ENCODE measurements at regions not wholly inside any gene's neighbourhood (a gene's known extent, or its start where the extent isn't known, plus 50 kb on each side); places are given as distances from the start of the nearest gene placed in this dataset.

- 0 out of 2 replicates have a peak, but pooled peaks cover under 1% of the 10 kb centered on the region for H3K27me3 ChIP-seq (ENCODE audit: control insufficient read depth, low read length)
- H3K4me1 ChIP-seq (ENCODE audit: control insufficient read depth, low read length), result no peaks in the 10 kb centered on the region
- H3K4me2 ChIP-seq (ENCODE audit: low read length), result no peak overlapping the region
Measured at GRCh38 chr4:141346144-141346543, 125.4 kb downstream of the ZNF330 start.

DNA sequence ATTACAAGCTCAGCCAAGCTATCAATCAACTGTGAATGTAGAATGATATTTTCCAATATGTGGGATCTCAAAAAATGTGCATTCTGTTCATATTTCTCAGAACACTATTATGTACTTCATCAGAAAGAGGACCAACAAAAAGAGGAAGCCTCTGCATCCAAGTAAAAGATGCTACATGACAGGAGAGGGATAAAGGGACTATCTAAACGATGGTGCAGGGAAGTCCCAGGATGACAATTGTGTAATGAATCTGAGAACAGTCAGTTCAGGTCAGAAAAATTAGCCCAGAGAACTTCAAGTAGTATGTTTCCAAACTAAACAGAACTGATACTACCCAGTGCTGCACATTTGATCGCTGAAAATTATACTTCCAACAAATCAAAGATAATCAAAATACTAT lies 127.0 kb downstream of the ZNF330 start:
- Histone ChIP-seq H3K27ac (ENCODE audit: low read depth, low read length) (no peak overlapping the region), H4K20me1 (ENCODE audit: control insufficient read depth, insufficient read depth, low read depth, low read length) (no peaks in the 10 kb centered on the region), H3K79me2 (ENCODE audit: control insufficient read depth, low read length) (no peaks in the 10 kb centered on the region), H3K9me3 (ENCODE audit: control insufficient read depth, insufficient read depth, low read length) (no peaks in the 10 kb centered on the region), H3K9me2 (replicated peaks; ENCODE audit: control insufficient read depth, low read length) (no peaks in the 10 kb centered on the region), H3K36me3 (ENCODE audit: control insufficient read depth, low read length) (no peaks in the 10 kb centered on the region), H3K4me3 (ENCODE audit: low read length) (no peak overlapping the region), H3F3A (ENCODE audit: control insufficient read depth, insufficient read depth) (no peaks in the 10 kb centered on the region), H3K27me3 (ENCODE audit: control insufficient read depth, low read length) (no peaks in the 10 kb centered on the region), H3K4me2 (ENCODE audit: low read length) (no peak overlapping the region), H3K4me1 (ENCODE audit: control insufficient read depth, low read length) (no peaks in the 10 kb centered on the region)
- no peak for TF ChIP-seq CTCF (IDR thresholded peaks at IDR 0.05; ENCODE audit: low read depth, low read length, poor library complexity, severe bottlenecking)
- no peak for TF ChIP-seq EZH2phosphoT487 (IDR thresholded peaks at IDR 0.05; ENCODE audit: borderline replicate concordance, low read length)

More at GRCh38 chr4:141346144-141346543, 125.4 kb downstream of the ZNF330 start:
- H3K79me2 ChIP-seq (ENCODE audit: control insufficient read depth, low read length), result no peaks in the 10 kb centered on the region
- H3K4me3 ChIP-seq (ENCODE audit: low read length), result no peak overlapping the region
- H3K9me3 ChIP-seq (ENCODE audit: control insufficient read depth, insufficient read depth, low read length), result no peaks in the 10 kb centered on the region
- H3K27ac ChIP-seq (ENCODE audit: low read depth, low read length), result no peak overlapping the region
- no peaks in the 10 kb centered on the region for H3F3A ChIP-seq (ENCODE audit: control insufficient read depth, insufficient read depth)
- peak; percentile 51 for TF ChIP-seq CTCF (IDR thresholded peaks at IDR 0.05; ENCODE audit: low read depth, low read length, poor library complexity, severe bottlenecking)
- no peak for TF ChIP-seq EZH2phosphoT487 (IDR thresholded peaks at IDR 0.05; ENCODE audit: borderline replicate concordance, low read length)
- H3K9me2 ChIP-seq (replicated peaks; ENCODE audit: control insufficient read depth, low read length), result no peaks in the 10 kb centered on the region
- H4K20me1 ChIP-seq (ENCODE audit: control insufficient read depth, insufficient read depth, low read depth, low read length), result no peaks in the 10 kb centered on the region
- H3K36me3 ChIP-seq (ENCODE audit: control insufficient read depth, low read length), result no peaks in the 10 kb centered on the region

- no peaks in the 10 kb centered on the region for H4K20me1 ChIP-seq (ENCODE audit: control insufficient read depth, insufficient read depth, low read depth, low read length)
- H3K4me2 ChIP-seq (ENCODE audit: low read length), result no peak overlapping the region
- H3K9me2 ChIP-seq (replicated peaks; ENCODE audit: control insufficient read depth, low read length), result no peaks in the 10 kb centered on the region
- no peaks in the 10 kb centered on the region for H3K27me3 ChIP-seq (ENCODE audit: control insufficient read depth, low read length)
- no peaks in the 10 kb centered on the region for H3K9me3 ChIP-seq (ENCODE audit: control insufficient read depth, insufficient read depth, low read length)
- no peaks in the 10 kb centered on the region for H3F3A ChIP-seq (ENCODE audit: control insufficient read depth, insufficient read depth)
- H3K4me1 ChIP-seq (ENCODE audit: control insufficient read depth, low read length), result no peaks in the 10 kb centered on the region
- no peaks in the 10 kb centered on the region for H3K36me3 ChIP-seq (ENCODE audit: control insufficient read depth, low read length)
- H3K27ac ChIP-seq (ENCODE audit: low read depth, low read length), result no peak overlapping the region
- no peaks in the 10 kb centered on the region for H3K79me2 ChIP-seq (ENCODE audit: control insufficient read depth, low read length)
- H3K4me3 ChIP-seq (ENCODE audit: low read length), result no peak overlapping the region
- no peak for TF ChIP-seq CTCF (IDR thresholded peaks at IDR 0.05; ENCODE audit: low read depth, low read length, poor library complexity, severe bottlenecking)
- TF ChIP-seq EZH2phosphoT487 (IDR thresholded peaks at IDR 0.05; ENCODE audit: borderline replicate concordance, low read length), result no peak
Measured at GRCh38 chr4:141348125-141348524, 127.4 kb downstream of the ZNF330 start.
